H9 (cell line): ENCODE measurements at regions not wholly inside any gene's neighbourhood (a gene's known extent, or its start where the extent isn't known, plus 50 kb on each side); places are given as distances from the start of the nearest gene placed in this dataset.
"Not testable (repeated sequence)": the region's sequence is repeated elsewhere in the genome, so short reads cannot be mapped to it uniquely, and the experiment has no call there.

Experiments
- DNase-seq: peaks from one replicate; pipeline ENCODE4 v3.0.0-alpha.2; 2017
- H2AFZ ChIP-seq: one replicate; pipeline ENCODE4 v1.6.1; 2013; ENCODE audit warnings: mild to moderate bottlenecking, low read length, control low read depth, moderate library complexity
- H2AK5ac ChIP-seq: 2 replicates; pipeline ENCODE4 v1.6.1; 2013; ENCODE audit warnings: low read length, control low read depth, mixed read lengths; ENCODE audit not compliant: insufficient read length
- H2BK120ac ChIP-seq: one replicate; pipeline ENCODE4 v1.6.1; 2013; ENCODE audit warnings: low read depth, mild to moderate bottlenecking, low read length, control low read depth, inconsistent platforms; ENCODE audit not compliant: poor library complexity, severe bottlenecking
- H2BK12ac ChIP-seq: 2 replicates; pipeline ENCODE4 v1.6.1; 2013; ENCODE audit warnings: low read length, control low read depth, mixed read lengths, low read depth; ENCODE audit not compliant: insufficient read length
- H2BK15ac ChIP-seq: 2 replicates; pipeline ENCODE4 v1.6.1; 2013; ENCODE audit warnings: low read depth, low read length, control low read depth
- H2BK20ac ChIP-seq: one replicate; pipeline ENCODE4 v1.6.1; 2013; ENCODE audit warnings: low read depth, mild to moderate bottlenecking, low read length, control low read depth, inconsistent platforms; ENCODE audit not compliant: poor library complexity, severe bottlenecking
- H2BK5ac ChIP-seq: 2 replicates; pipeline ENCODE4 v1.6.1; 2013; ENCODE audit warnings: low read length, control low read depth, mixed read lengths; ENCODE audit not compliant: insufficient read length
- H3K14ac ChIP-seq: 2 replicates; pipeline ENCODE4 v1.6.1; 2013; ENCODE audit warnings: low read length, control low read depth; ENCODE audit not compliant: insufficient read depth
- H3K18ac ChIP-seq: 2 replicates; pipeline ENCODE4 v1.6.1; 2013; ENCODE audit warnings: low read depth, mild to moderate bottlenecking, mixed read lengths, low read length, control low read depth; ENCODE audit not compliant: insufficient read length
- H3K23ac ChIP-seq: 2 replicates; pipeline ENCODE4 v1.6.1; 2013; ENCODE audit warnings: low read length, control low read depth, mixed read lengths, low read depth; ENCODE audit not compliant: insufficient read length
- H3K23me2 ChIP-seq: 2 replicates; pipeline ENCODE4 v1.6.1; 2013; ENCODE audit warnings: low read depth, mild to moderate bottlenecking, mixed read lengths, low read length, control low read depth; ENCODE audit not compliant: insufficient read length, poor library complexity, severe bottlenecking
- H3K27ac ChIP-seq: 2 replicates; pipeline ENCODE4 v1.5.1; 2013; ENCODE audit warnings: low read length, control low read depth, mixed read lengths, low read depth; ENCODE audit not compliant: insufficient read length
- H3K27me3 ChIP-seq: 2 replicates; pipeline ENCODE4 v1.6.1; 2013; ENCODE audit warnings: low read length, control low read depth, inconsistent platforms; ENCODE audit not compliant: insufficient read depth
- H3K4ac ChIP-seq: 2 replicates; pipeline ENCODE4 v1.6.1; 2013; ENCODE audit warnings: low read depth, mild to moderate bottlenecking, control low read depth, inconsistent platforms, low read length, moderate library complexity
- H3K4me1 ChIP-seq: 2 replicates; pipeline ENCODE4 v1.6.1; 2013; ENCODE audit warnings: low read length, control low read depth, inconsistent platforms; ENCODE audit not compliant: insufficient read depth
- H3K4me2 ChIP-seq: 2 replicates; pipeline ENCODE4 v1.6.1; 2013; ENCODE audit warnings: low read length, control low read depth, mixed read lengths; ENCODE audit not compliant: insufficient read length, insufficient read depth
- H3K56ac ChIP-seq: 2 replicates; pipeline ENCODE4 v1.6.1; 2013; ENCODE audit warnings: low read depth, mild to moderate bottlenecking, mixed read lengths, low read length, control low read depth; ENCODE audit not compliant: insufficient read length
- H3K79me1 ChIP-seq: 2 replicates; pipeline ENCODE4 v1.6.1; 2013; ENCODE audit warnings: low read depth, mild to moderate bottlenecking, moderate library complexity, low read length, control low read depth, inconsistent platforms; ENCODE audit not compliant: insufficient read depth, poor library complexity, severe bottlenecking
- H3K79me2 ChIP-seq: 2 replicates; pipeline ENCODE4 v1.6.1; 2013; ENCODE audit warnings: low read length, control low read depth, inconsistent platforms; ENCODE audit not compliant: insufficient read depth
- H3K9ac ChIP-seq: 2 replicates; pipeline ENCODE4 v1.6.1; 2013; ENCODE audit warnings: low read length, control low read depth, mixed read lengths; ENCODE audit not compliant: insufficient read length; ENCODE audit errors: extremely low read depth
- H3K9me3 ChIP-seq: one replicate; pipeline ENCODE4 v1.6.1; 2013; ENCODE audit warnings: low read depth, low read length, inconsistent platforms; ENCODE audit not compliant: control insufficient read depth
- H3T11ph ChIP-seq: one replicate; pipeline ENCODE4 v1.6.1; 2013; ENCODE audit warnings: mild to moderate bottlenecking, low read length, control low read depth, inconsistent platforms
- H4K20me1 ChIP-seq: one replicate; pipeline ENCODE4 v1.6.1; 2013; ENCODE audit not compliant: control insufficient read depth, insufficient read length, insufficient read depth
- H4K5ac ChIP-seq: 2 replicates; pipeline ENCODE4 v1.6.1; 2013; ENCODE audit warnings: low read depth, mild to moderate bottlenecking, mixed read lengths, low read length, control low read depth; ENCODE audit not compliant: insufficient read length
- H4K8ac ChIP-seq: replicated peaks from 2 replicates; pipeline ENCODE4 v1.6.1; 2013; ENCODE audit warnings: low read length, control low read depth, mixed read lengths, low read depth; ENCODE audit not compliant: insufficient read length
- H4K91ac ChIP-seq: 2 replicates; pipeline ENCODE4 v1.6.1; 2013; ENCODE audit warnings: low read depth, mild to moderate bottlenecking, moderate library complexity, mixed read lengths, low read length, control low read depth; ENCODE audit not compliant: insufficient read length
- H3K27ac Mint-ChIP-seq, 3 experiments: 2 replicates in 2 of 3; 3 replicates in 1 of 3; pipeline ENCODE4 v1.8.0; 2020 to 2021; ENCODE audit warnings: mixed read lengths in 3 of 3, mild to moderate bottlenecking in 1 of 3, moderate library complexity in 1 of 3
- H3K27me3 Mint-ChIP-seq: 2 replicates; pipeline ENCODE4 v1.8.0; 2021; ENCODE audit warnings: low read depth, mild to moderate bottlenecking, moderate library complexity, mixed read lengths
- H3K36me3 Mint-ChIP-seq, 3 experiments: 2 replicates in 2 of 3; 3 replicates in 1 of 3; pipeline ENCODE4 v1.8.0; 2020 to 2021; ENCODE audit warnings: low read depth in 3 of 3, mixed read lengths in 3 of 3; ENCODE audit not compliant: insufficient read depth in 1 of 3
- H3K4me1 Mint-ChIP-seq, 2 experiments: 2 replicates each; pipeline ENCODE4 v1.8.0; 2020; ENCODE audit warnings: mixed read lengths in 2 of 2
- H3K4me3 Mint-ChIP-seq, 2 experiments: 2 replicates in 1 of 2; 3 replicates in 1 of 2; pipeline ENCODE4 v1.8.0; 2020 to 2021; ENCODE audit warnings: mild to moderate bottlenecking in 2 of 2, mixed read lengths in 2 of 2, moderate library complexity in 1 of 2
- H3K9me3 Mint-ChIP-seq, 2 experiments: 2 replicates in 1 of 2; 3 replicates in 1 of 2; pipeline ENCODE4 v1.8.0; 2020; ENCODE audit warnings: mild to moderate bottlenecking in 2 of 2, mixed read lengths in 2 of 2, moderate library complexity in 1 of 2
- WGBS: extraction: QIAGEN DNeasy Blood & Tissue Kit; methylation state at CpG from one replicate; pipeline ENCODE4 v1.1.7; 2013; ENCODE audit warnings: missing lambda C conversion rate, low lambda C conversion rate, mixed read lengths; ENCODE audit not compliant: insufficient read length; ENCODE audit errors: extremely low coverage; 5-methylcytosine and 5-hydroxymethylcytosine counted together
- TF ChIP-seq, protein P1 (sequence below): fragments of 200-600 bp; sonication (generic); conservative IDR thresholded peaks from 3 replicates; pipeline ENCODE4 v1.8.0; 2021; ENCODE audit warnings: antibody characterized with exemption, mild to moderate bottlenecking

DNA sequence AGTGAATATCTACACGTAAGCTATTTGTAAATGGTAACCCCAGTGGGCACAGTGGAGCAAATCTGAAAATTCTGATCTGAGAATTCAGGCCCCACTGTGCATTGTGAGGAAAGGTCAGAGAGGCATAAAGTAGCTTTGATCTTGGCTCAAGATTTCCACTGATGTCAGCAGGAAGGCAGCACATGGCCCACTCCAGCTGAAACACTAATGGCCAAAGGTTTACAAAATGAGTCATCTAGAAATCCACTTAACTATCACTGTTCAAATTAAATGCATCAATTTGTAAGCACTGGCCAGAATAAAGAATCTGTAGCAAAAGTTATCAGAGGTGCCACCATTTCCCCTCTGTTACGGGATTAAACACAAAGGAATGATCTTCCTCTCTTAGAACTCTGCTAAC lies 191.6 kb downstream of the C9orf152 start:
- Mint-ChIP-seq H3K4me1 (peaks cover 0 to 11% of the 10 kb centered on the region in 2 experiments; a peak in 2 of 4 replicates), H3K27me3 (no peaks in the 10 kb centered on the region), H3K9me3 (0 out of 5 replicates have a peak, but pooled peaks cover 0 to 3% of the 10 kb centered on the region in 2 experiments), H3K4me3 (no peak overlapping the region), H3K27ac (no peak overlapping the region), H3K36me3 (no peaks in the 10 kb centered on the region; a peak in 1 of 7 replicates)
- Histone ChIP-seq H3K23me2 (no peaks in the 10 kb centered on the region), H3K4ac (no peak overlapping the region), H2AFZ (no peak overlapping the region), H3K27me3 (no peaks in the 10 kb centered on the region), H2AK5ac (no peak overlapping the region), H3K23ac (no peak overlapping the region), H3K14ac (no peak overlapping the region), H3K9ac (no peak overlapping the region), H3K4me2 (no peak overlapping the region), H2BK120ac (no peak overlapping the region), H2BK15ac (0 out of 2 replicates have a peak overlapping the region, but pooled peaks have one; percentile 38), H3K56ac (no peak overlapping the region), H3K4me1 (no peaks in the 10 kb centered on the region; the same call in 1 of the 2 replicates), H4K8ac (no peak overlapping the region), H3T11ph (no peak overlapping the region), H3K9me3 (no peaks in the 10 kb centered on the region), H4K5ac (no peak overlapping the region), H4K91ac (no peak overlapping the region), H3K27ac (no peak overlapping the region), H3K79me1 (no peaks in the 10 kb centered on the region), H2BK20ac (no peak overlapping the region), H2BK5ac (no peak overlapping the region), H4K20me1 (no peaks in the 10 kb centered on the region), H2BK12ac (no peak overlapping the region), H3K79me2 (no peaks in the 10 kb centered on the region), H3K18ac (no peak overlapping the region)
- no CpG with 5 or more reads among the region's 2 CpGs for WGBS
- TF ChIP-seq, protein P1, sequence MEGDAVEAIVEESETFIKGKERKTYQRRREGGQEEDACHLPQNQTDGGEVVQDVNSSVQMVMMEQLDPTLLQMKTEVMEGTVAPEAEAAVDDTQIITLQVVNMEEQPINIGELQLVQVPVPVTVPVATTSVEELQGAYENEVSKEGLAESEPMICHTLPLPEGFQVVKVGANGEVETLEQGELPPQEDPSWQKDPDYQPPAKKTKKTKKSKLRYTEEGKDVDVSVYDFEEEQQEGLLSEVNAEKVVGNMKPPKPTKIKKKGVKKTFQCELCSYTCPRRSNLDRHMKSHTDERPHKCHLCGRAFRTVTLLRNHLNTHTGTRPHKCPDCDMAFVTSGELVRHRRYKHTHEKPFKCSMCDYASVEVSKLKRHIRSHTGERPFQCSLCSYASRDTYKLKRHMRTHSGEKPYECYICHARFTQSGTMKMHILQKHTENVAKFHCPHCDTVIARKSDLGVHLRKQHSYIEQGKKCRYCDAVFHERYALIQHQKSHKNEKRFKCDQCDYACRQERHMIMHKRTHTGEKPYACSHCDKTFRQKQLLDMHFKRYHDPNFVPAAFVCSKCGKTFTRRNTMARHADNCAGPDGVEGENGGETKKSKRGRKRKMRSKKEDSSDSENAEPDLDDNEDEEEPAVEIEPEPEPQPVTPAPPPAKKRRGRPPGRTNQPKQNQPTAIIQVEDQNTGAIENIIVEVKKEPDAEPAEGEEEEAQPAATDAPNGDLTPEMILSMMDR: no peak
- DNase-seq: no peak

- not testable (repeated sequence) for H3K18ac ChIP-seq, H2BK5ac ChIP-seq, H3K79me2 ChIP-seq, H3K27ac ChIP-seq, H3K4me1 ChIP-seq, H3K79me1 ChIP-seq, H3K9me3 Mint-ChIP-seq, H3K27ac Mint-ChIP-seq, H3K4ac ChIP-seq, H3K56ac ChIP-seq, H2AFZ ChIP-seq, H4K8ac ChIP-seq, H3K4me2 ChIP-seq, H2BK20ac ChIP-seq, H2AK5ac ChIP-seq, H3K27me3 Mint-ChIP-seq, DNase-seq, H2BK15ac ChIP-seq, H3K4me3 Mint-ChIP-seq, H2BK12ac ChIP-seq, H3K36me3 Mint-ChIP-seq, H3K9ac ChIP-seq, H3K23ac ChIP-seq, H4K91ac ChIP-seq, H4K5ac ChIP-seq, H3T11ph ChIP-seq, H3K9me3 ChIP-seq, H3K14ac ChIP-seq, H2BK120ac ChIP-seq, H4K20me1 ChIP-seq, H3K27me3 ChIP-seq, H3K23me2 ChIP-seq
- H3K4me1 Mint-ChIP-seq: peaks cover 2 to 12% of the 10 kb centered on the region in 2 experiments; a peak in 3 of 4 replicates
- WGBS: no CpG with 5 or more reads among the region's 4 CpGs
These were observed 187.7 kb downstream of the C9orf152 start for GRCh38 chr9:110020216-110020615.
